ENCODE measurements at regions not wholly inside any gene's neighbourhood (a gene's known extent, or its start where the extent isn't known, plus 50 kb on each side); places are given as distances from the start of the nearest gene placed in this dataset.

DNA sequence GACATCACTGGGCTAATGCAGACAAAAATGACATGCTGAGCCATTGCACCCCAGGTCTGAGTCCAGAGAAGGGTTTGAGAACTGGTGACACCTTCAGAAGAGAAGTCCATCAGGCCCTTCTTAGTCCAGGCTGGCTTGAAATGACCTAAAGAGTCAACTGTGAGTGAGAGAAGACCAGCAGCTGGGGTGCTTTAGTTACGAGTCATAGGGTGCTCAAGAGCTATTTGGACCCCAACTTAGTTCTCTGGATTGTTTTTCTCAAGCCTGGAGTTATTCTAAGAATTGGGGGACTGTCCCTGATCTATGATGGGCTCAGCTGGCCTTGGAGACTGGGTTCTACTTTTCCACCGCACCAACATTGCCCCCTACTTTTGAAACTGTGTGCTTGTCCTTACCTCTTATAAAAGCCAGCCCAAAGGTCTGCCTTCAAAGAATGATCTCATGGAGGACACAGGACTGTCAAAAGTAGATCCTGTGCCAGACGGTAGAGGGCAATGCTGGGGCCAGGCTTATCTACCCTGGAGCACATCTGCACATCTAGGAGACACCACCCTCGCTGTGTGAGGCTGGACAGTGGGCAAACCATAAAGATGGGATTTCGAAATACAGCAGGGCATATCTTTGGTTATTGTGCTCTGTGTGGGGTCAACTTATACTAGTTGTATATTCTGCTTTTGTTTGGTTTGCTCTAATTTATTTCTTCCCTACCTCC is 333.0 kb upstream of the SLC14A2 start:
- peak; percentile 5 for DNase-seq
- Histone ChIP-seq H3K4me3 (ENCODE audit: insufficient read depth, low read depth, low read length) (no peak overlapping the region), H3K36me3 (replicated peaks; ENCODE audit: control insufficient read depth, insufficient read depth, low read length) (no peaks in the 10 kb centered on the region), H3K27me3 (ENCODE audit: control insufficient read depth, insufficient read depth, low read length) (no peaks in the 10 kb centered on the region; the same call in 1 of the 2 replicates)

DNA sequence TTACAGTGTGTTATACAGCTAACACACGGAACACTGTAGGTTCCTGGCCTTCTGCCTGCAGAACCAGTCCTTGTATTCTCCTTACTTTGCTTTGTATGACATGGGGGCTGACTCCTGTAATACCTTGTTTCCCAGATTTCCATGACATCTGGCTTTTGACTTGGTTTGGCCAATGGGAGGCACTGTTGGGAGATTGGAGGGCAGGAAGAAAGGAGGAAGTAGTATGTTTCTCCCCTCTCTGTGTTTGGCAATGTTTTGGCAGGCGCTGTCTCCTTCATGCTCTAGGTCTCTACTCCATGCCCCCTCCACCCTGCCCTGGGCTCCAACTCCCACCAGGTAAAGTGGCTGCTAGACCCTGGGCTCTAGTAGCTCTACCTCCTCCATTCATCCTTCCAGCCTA is 331.1 kb upstream of the SLC14A2 start:
- DNase-seq: peak; percentile 17
- Histone ChIP-seq H3K4me3 (ENCODE audit: insufficient read depth, low read depth, low read length) (no peak overlapping the region), H3K27me3 (ENCODE audit: control insufficient read depth, insufficient read depth, low read length) (no peaks in the 10 kb centered on the region; the same call in 1 of the 2 replicates), H3K36me3 (replicated peaks; ENCODE audit: control insufficient read depth, insufficient read depth, low read length) (no peaks in the 10 kb centered on the region)

DNA sequence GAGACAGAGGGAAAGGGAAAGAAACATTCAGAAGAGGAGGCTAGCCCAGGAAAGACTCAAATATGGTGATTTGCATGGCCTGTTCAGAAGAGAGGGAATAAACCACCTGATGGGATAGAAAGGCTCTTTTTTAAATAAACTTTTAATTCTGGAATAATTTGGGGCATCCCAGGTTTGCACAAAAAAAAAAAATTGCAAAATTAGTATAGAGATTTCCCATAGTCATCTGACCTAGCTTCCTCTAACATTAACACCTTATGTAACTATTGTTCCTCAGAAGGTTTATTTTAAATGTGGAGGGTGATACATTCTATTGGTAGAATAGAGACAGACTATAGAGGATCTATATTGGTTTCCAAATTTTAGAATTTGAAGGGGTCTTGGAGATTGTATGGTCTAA is 330.4 kb upstream of the SLC14A2 start:
- H3K36me3 ChIP-seq (replicated peaks; ENCODE audit: control insufficient read depth, insufficient read depth, low read length): no peaks in the 10 kb centered on the region
- no peaks in the 10 kb centered on the region; the same call in 1 of the 2 replicates for H3K27me3 ChIP-seq (ENCODE audit: control insufficient read depth, insufficient read depth, low read length)
- no peak for DNase-seq
- no peak overlapping the region for H3K4me3 ChIP-seq (ENCODE audit: insufficient read depth, low read depth, low read length)

DNA sequence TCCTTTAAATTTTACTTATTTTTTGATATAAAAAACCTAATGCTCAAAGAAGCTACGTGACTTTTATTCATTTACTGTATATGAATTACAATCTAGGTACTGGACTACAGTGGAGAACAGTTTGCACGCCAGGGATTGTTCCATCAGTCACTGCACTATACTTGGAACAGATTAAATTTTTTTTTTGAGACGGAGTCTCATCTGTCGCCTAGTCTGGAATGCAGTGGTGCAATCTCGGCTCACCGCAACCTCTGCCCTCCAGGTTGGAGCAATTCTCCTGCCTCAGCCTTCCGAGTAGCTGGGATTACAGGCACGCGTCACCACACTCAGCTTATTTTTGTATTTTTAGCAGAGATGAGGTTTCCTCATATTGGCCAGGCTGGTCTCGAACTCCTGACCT is 330.0 kb upstream of the SLC14A2 start:
- H3K27me3 ChIP-seq (ENCODE audit: control insufficient read depth, insufficient read depth, low read length): no peaks in the 10 kb centered on the region; the same call in 1 of the 2 replicates
- no peak for DNase-seq
- no peak overlapping the region for H3K4me3 ChIP-seq (ENCODE audit: insufficient read depth, low read depth, low read length)

DNA sequence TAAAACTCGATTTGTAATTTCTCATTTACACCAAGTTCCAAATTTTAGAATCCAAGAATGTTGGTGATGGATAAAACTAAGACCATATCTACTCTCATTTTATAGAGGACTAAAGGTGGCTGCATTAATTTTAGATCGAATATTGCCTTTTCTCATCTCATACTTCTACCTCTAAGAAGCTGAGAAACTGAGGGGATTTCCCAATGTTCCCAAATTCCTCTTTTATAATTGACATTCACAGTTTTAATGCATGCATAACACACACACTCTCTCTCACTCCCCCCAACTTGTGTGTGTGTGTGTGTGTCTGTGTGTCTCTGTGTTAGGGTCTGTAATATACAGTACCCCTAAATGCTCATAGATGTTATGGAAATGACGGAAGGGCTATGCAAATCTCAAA is 328.8 kb upstream of the SLC14A2 start:
- Histone ChIP-seq H3K4me3 (ENCODE audit: insufficient read depth, low read depth, low read length) (no peak overlapping the region), H3K27me3 (ENCODE audit: control insufficient read depth, insufficient read depth, low read length) (no peaks in the 10 kb centered on the region), H3K36me3 (replicated peaks; ENCODE audit: control insufficient read depth, insufficient read depth, low read length) (no peaks in the 10 kb centered on the region)
- no peak for DNase-seq

More for the DNA sequence above, 330.0 kb upstream of the SLC14A2 start:
- no peaks in the 10 kb centered on the region for H3K36me3 ChIP-seq (replicated peaks; ENCODE audit: control insufficient read depth, insufficient read depth, low read length)

DNA sequence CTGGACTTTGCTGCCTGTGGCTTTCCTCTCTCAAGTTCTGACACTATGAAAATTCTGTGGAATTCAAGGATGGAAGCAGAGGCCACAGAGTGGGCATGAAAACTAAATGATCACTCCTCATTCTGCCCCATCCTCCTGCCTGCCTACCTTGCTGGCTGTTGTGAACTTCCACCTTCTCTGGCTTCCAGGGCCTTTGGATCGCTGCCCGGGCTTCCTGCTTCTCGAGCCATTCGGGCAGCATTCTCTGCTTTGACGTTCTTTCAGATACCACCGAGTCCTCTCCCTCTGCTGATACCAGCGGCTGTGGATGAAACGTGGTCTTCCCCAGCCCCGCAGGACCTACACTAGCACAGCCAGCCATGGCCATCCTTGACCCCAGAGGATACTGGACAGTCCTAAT is 327.7 kb upstream of the SLC14A2 start:
- DNase-seq: no peak
- no peak overlapping the region for H3K4me3 ChIP-seq (ENCODE audit: insufficient read depth, low read depth, low read length)
- no peaks in the 10 kb centered on the region for H3K36me3 ChIP-seq (replicated peaks; ENCODE audit: control insufficient read depth, insufficient read depth, low read length)
- H3K27me3 ChIP-seq (ENCODE audit: control insufficient read depth, insufficient read depth, low read length): no peaks in the 10 kb centered on the region

DNA sequence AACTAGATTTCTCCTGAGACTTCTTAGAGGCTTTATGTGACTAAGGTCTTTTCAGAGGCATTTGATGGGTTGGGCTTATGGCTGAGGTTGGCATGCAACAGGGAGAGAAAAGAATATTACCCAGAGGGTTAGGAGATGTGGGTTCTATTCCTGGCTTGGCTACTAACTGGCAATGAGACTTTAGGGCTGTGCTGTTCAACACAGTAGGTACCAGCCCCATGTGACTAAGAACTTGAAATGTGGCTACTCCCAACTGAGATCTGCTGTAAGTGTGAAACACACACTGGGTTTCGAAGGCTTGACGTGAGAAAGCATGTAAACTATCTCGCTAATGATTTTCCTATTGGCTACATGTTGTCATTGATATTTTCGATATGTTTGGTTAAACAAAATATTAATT is 324.9 kb upstream of the SLC14A2 start:
- no peaks in the 10 kb centered on the region for H3K27me3 ChIP-seq (ENCODE audit: control insufficient read depth, insufficient read depth, low read length)
- H3K36me3 ChIP-seq (replicated peaks; ENCODE audit: control insufficient read depth, insufficient read depth, low read length): no peaks in the 10 kb centered on the region
- H3K4me3 ChIP-seq (ENCODE audit: insufficient read depth, low read depth, low read length): no peak overlapping the region
- no peak for DNase-seq

DNA sequence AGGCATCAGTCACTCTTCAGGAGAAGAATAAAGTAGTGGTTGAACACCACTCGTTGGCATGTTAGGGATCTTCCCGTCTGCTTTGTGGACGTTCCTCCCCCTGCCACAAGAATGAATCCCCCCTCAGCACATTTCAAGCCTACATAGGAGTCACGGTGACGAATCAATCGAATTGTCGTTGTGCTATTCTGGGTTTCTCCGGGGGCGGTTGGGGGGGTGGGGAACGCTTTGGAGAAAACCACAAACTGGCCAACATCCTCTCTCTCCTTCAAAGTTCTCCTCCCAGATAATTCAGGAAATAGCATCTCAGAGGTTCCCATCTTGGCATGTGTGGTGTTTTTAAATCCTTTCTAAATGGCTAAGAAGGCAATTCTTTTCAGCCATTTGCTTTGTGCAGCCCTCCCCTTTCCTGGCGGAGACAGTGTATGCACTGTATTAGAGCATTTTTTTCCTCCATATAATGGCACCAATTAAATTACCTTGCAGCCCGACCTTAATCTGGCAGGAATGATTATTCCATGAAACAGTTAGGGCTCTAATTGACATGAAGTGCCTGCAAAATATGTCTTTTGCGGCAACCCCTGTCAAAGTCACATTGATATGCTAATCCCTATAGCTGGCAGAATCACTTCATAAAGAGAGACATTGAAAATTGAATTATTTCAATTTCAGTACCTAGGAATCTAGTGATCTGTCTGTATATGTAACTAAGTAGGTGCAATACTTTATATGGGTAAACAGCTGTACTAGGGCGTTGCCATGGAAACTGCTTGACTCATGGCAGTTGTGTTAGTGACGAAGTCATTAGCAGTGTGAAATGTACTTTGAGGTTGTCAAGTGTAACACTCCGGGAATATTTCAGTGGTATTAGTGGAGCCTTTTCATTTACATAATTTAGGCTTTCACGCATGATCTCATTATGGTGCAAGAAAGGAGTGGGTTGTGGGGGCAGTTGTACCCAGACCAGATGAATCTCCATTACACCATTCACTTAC is 323.4 kb upstream of the SLC14A2 start:
- Histone ChIP-seq H3K4me3 (ENCODE audit: insufficient read depth, low read depth, low read length) (no peak overlapping the region), H3K27me3 (ENCODE audit: control insufficient read depth, insufficient read depth, low read length) (no peaks in the 10 kb centered on the region), H3K36me3 (replicated peaks; ENCODE audit: control insufficient read depth, insufficient read depth, low read length) (no peaks in the 10 kb centered on the region)
- no peak for DNase-seq

DNA sequence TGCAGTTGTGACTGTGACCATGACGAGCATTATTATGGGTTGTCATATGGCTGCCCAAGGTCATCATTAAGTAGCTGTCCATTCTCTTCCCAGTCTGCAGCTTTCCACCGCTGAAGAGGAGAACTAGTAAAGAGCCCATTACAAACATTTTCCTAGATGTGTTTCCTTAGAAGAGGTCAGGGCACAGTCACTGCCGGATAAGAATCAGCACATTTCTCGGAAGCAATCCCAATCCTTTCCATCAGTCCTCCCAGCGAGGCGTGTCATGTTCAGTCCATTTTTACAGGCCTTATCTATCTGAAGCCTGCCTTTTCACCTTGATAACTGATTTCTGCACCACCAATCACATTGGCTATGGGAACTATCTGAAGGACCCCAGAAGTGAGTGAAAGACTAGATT is 319.9 kb upstream of the SLC14A2 start:
- no peaks in the 10 kb centered on the region for H3K36me3 ChIP-seq (replicated peaks; ENCODE audit: control insufficient read depth, insufficient read depth, low read length)
- H3K4me3 ChIP-seq (ENCODE audit: insufficient read depth, low read depth, low read length): no peak overlapping the region
- DNase-seq: no peak
- no peaks in the 10 kb centered on the region for H3K27me3 ChIP-seq (ENCODE audit: control insufficient read depth, insufficient read depth, low read length)

DNA sequence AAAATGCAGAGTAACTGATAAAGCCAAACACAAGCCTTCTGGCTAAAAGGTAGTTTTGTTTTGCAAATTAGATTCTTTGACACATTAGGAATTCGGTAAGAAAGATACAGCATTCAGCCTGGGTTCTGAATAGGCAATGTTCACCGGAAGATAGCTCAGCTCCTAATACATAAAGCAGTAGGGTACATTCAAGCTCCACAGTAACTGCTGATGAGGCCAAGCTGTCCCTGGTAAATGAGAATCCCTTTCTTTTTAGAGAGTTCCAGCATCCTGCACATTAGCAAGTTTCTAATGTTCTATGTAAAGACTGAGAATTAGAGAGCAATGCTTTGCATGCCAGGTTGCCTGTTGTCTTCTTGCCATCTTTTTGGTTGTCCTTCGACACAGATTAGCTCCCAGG is 316.3 kb upstream of the SLC14A2 start:
- Histone ChIP-seq H3K4me3 (ENCODE audit: insufficient read depth, low read depth, low read length) (no peak overlapping the region), H3K27me3 (ENCODE audit: control insufficient read depth, insufficient read depth, low read length) (no peaks in the 10 kb centered on the region), H3K36me3 (replicated peaks; ENCODE audit: control insufficient read depth, insufficient read depth, low read length) (no peaks in the 10 kb centered on the region)
- no peak for DNase-seq

DNA sequence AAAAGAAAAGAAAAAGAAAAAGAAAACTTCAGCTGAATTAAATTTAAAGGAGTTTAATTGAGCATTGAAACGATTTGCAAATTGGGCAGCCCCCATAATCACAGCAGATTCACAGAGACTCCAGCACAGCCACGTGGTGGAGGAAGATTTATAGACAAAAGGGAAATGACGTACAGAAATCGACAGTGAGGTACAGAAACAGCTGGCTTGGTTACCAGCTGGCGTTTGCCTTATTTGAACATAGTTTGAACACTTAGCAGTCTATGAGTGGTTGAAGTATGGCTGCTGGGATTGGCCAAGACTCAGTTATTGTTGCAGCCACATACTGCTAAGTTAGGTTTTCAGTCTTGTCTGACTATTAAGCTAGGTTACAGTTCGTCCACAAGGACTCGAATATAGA is 312.2 kb upstream of the SLC14A2 start:
- no peak for DNase-seq
- no peaks in the 10 kb centered on the region for H3K36me3 ChIP-seq (replicated peaks; ENCODE audit: control insufficient read depth, insufficient read depth, low read length)
- no peaks in the 10 kb centered on the region for H3K27me3 ChIP-seq (ENCODE audit: control insufficient read depth, insufficient read depth, low read length)
- H3K4me3 ChIP-seq (ENCODE audit: insufficient read depth, low read depth, low read length): no peak overlapping the region

DNA sequence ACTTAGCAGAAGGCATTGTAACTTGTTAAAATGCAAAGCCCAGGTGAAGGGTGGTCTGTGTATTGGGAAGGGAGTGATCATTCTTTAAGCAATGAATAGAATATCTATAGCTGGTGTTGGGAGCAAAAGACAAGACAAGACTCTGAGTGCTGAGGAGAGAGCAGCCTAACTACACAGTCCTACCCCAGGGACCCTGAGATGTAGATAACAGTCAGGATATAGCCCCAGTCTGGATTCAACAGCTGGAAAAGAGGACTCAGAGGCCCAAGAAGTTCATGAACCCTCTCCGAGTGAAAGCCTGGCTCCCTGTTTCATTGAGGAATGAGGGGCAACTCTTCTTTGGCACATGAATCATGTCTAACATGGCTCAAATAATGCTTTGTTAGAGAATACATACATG is 310.7 kb upstream of the SLC14A2 start:
- H3K4me3 ChIP-seq (ENCODE audit: insufficient read depth, low read depth, low read length): no peak overlapping the region
- no peak for DNase-seq
- no peaks in the 10 kb centered on the region for H3K27me3 ChIP-seq (ENCODE audit: control insufficient read depth, insufficient read depth, low read length)
- H3K36me3 ChIP-seq (replicated peaks; ENCODE audit: control insufficient read depth, insufficient read depth, low read length): no peaks in the 10 kb centered on the region

DNA sequence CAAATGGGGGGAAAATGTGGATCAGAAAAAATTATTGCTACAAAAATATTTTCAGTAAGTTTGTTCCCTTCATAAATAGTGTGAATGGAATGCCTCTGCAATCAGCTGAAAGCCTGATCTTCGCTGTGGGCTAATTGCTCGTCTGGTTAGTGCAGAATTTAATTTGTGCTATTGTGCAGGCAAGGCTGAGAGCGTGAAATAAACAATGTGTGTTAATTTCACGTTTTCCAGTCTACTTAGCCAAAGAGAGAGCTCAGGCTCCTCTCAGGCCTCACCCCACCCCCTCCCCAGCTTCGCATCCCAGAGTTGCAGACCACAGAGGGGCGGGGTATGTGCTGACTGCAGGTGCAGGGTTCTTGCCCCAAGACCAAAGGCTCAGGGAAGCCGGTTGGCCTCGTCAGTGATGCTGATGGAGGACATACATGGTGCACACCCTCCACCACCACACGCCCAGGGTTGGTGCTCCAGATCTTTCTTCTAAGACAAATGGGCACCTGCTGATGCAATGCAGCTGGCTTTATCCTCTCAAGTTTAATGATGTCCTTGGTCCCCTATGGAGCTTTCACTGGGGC is 302.6 kb upstream of the SLC14A2 start:
- Histone ChIP-seq H3K27me3 (ENCODE audit: control insufficient read depth, insufficient read depth, low read length) (no peaks in the 10 kb centered on the region), H3K36me3 (replicated peaks; ENCODE audit: control insufficient read depth, insufficient read depth, low read length) (no peaks in the 10 kb centered on the region), H3K4me3 (ENCODE audit: insufficient read depth, low read depth, low read length) (no peak overlapping the region)
- DNase-seq: no peak

DNA sequence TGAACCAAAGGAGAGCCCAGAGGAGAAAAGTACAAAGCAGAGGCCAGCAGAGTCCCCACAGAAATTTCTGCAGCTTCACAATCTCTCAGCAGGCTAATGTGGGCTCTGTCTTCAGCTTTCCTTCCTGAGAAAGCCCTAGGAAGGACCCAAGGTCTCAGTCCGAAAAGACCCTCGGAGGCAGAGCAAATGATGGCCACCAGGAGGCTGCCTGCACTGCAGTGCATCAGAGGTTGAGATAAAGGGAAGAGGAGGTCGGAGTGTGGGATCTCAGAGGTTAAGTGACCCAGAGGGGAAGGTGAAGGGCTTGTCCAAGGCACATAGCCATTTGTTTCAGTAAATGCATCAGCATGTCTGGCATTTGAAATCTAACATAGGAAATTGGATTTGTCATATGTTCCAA is 299.1 kb upstream of the SLC14A2 start:
- DNase-seq: peak; percentile 38
- Histone ChIP-seq H3K4me3 (ENCODE audit: insufficient read depth, low read depth, low read length) (no peak overlapping the region), H3K36me3 (replicated peaks; ENCODE audit: control insufficient read depth, insufficient read depth, low read length) (no peaks in the 10 kb centered on the region), H3K27me3 (ENCODE audit: control insufficient read depth, insufficient read depth, low read length) (no peaks in the 10 kb centered on the region)

Measured in H7 (cell line).